ENCODE measurements at regions not wholly inside any gene's neighbourhood (a gene's known extent, or its start where the extent isn't known, plus 50 kb on each side); places are given as distances from the start of the nearest gene placed in this dataset.

- Histone ChIP-seq H3K27me3 (ENCODE audit: insufficient read depth, low read length) (no peaks in the 10 kb centered on the region), H3K4me3 (ENCODE audit: insufficient read depth, low read length) (no peak overlapping the region), H3K36me3 (ENCODE audit: insufficient read depth, low read length) (no peaks in the 10 kb centered on the region), H4K20me1 (ENCODE audit: insufficient read depth, low read length) (no peaks in the 10 kb centered on the region), H3K4me1 (ENCODE audit: insufficient read depth, low read length) (no peaks in the 10 kb centered on the region), H3K27ac (ENCODE audit: low read depth, low read length) (no peak overlapping the region), H3K9me3 (ENCODE audit: low read depth, low read length) (no peaks in the 10 kb centered on the region), H3K4me2 (ENCODE audit: insufficient read depth, low read length) (no peak overlapping the region), H3K79me2 (ENCODE audit: insufficient read depth, low read length) (no peaks in the 10 kb centered on the region), H2AFZ (ENCODE audit: low read length) (no peak overlapping the region)
- no peak for DNase-seq (ENCODE audit: insufficient read length, low spot score, missing footprints)
- TF ChIP-seq CTCF (IDR thresholded peaks at IDR 0.05; ENCODE audit: extremely low read depth, low read depth, low read length): no peak
Observed at GRCh38 chr4:116438981-116439729, 646.2 kb downstream of the TRAM1L1 start.

GRCh38 chr4:116438417-116438816 lies 647.0 kb downstream of the TRAM1L1 start:
- no peak overlapping the region for H3K4me3 ChIP-seq (ENCODE audit: insufficient read depth, low read length)

GRCh38 chr4:116427666-116428065 lies 657.7 kb downstream of the TRAM1L1 start:
- no peak overlapping the region for H3K4me3 ChIP-seq (ENCODE audit: insufficient read depth, low read length)
- H4K20me1 ChIP-seq (ENCODE audit: insufficient read depth, low read length): no peaks in the 10 kb centered on the region
- no peak overlapping the region for H3K27ac ChIP-seq (ENCODE audit: low read depth, low read length)
- DNase-seq (ENCODE audit: insufficient read length, low spot score, missing footprints): no peak
- H3K36me3 ChIP-seq (ENCODE audit: insufficient read depth, low read length): no peaks in the 10 kb centered on the region
- H3K27me3 ChIP-seq (ENCODE audit: insufficient read depth, low read length): no peaks in the 10 kb centered on the region
- no peak for TF ChIP-seq CTCF (IDR thresholded peaks at IDR 0.05; ENCODE audit: extremely low read depth, low read depth, low read length)
- H3K4me1 ChIP-seq (ENCODE audit: insufficient read depth, low read length): no peaks in the 10 kb centered on the region
- no peaks in the 10 kb centered on the region for H3K79me2 ChIP-seq (ENCODE audit: insufficient read depth, low read length)
- H3K9me3 ChIP-seq (ENCODE audit: low read depth, low read length): peaks cover 9% of the 10 kb centered on the region
- no peak overlapping the region for H2AFZ ChIP-seq (ENCODE audit: low read length)
- no peak overlapping the region for H3K4me2 ChIP-seq (ENCODE audit: insufficient read depth, low read length)

More at GRCh38 chr4:116438417-116438816, 647.0 kb downstream of the TRAM1L1 start:
- Histone ChIP-seq H2AFZ (ENCODE audit: low read length) (no peak overlapping the region), H3K4me2 (ENCODE audit: insufficient read depth, low read length) (no peak overlapping the region), H3K4me1 (ENCODE audit: insufficient read depth, low read length) (no peaks in the 10 kb centered on the region), H3K36me3 (ENCODE audit: insufficient read depth, low read length) (no peaks in the 10 kb centered on the region), H4K20me1 (ENCODE audit: insufficient read depth, low read length) (no peaks in the 10 kb centered on the region), H3K9me3 (ENCODE audit: low read depth, low read length) (no peaks in the 10 kb centered on the region), H3K27ac (ENCODE audit: low read depth, low read length) (no peak overlapping the region), H3K79me2 (ENCODE audit: insufficient read depth, low read length) (no peaks in the 10 kb centered on the region), H3K27me3 (ENCODE audit: insufficient read depth, low read length) (no peaks in the 10 kb centered on the region)
- no peak for DNase-seq (ENCODE audit: insufficient read length, low spot score, missing footprints)
- TF ChIP-seq CTCF (IDR thresholded peaks at IDR 0.05; ENCODE audit: extremely low read depth, low read depth, low read length): no peak

GRCh38 chr4:116413222-116413621 lies 672.2 kb downstream of the TRAM1L1 start:
- Histone ChIP-seq H3K36me3 (ENCODE audit: insufficient read depth, low read length) (no peaks in the 10 kb centered on the region), H3K79me2 (ENCODE audit: insufficient read depth, low read length) (no peaks in the 10 kb centered on the region), H3K27me3 (ENCODE audit: insufficient read depth, low read length) (no peaks in the 10 kb centered on the region), H3K4me2 (ENCODE audit: insufficient read depth, low read length) (no peak overlapping the region), H4K20me1 (ENCODE audit: insufficient read depth, low read length) (no peaks in the 10 kb centered on the region), H2AFZ (ENCODE audit: low read length) (no peak overlapping the region), H3K9me3 (ENCODE audit: low read depth, low read length) (peaks cover 5% of the 10 kb centered on the region), H3K4me1 (ENCODE audit: insufficient read depth, low read length) (no peaks in the 10 kb centered on the region), H3K4me3 (ENCODE audit: insufficient read depth, low read length) (no peak overlapping the region), H3K27ac (ENCODE audit: low read depth, low read length) (no peak overlapping the region)
- no peak for DNase-seq (ENCODE audit: insufficient read length, low spot score, missing footprints)
- TF ChIP-seq CTCF (IDR thresholded peaks at IDR 0.05; ENCODE audit: extremely low read depth, low read depth, low read length): no peak

Measured in osteoblast (primary cell).